ENCODE measurements at regions not wholly inside any gene's neighbourhood (a gene's known extent, or its start where the extent isn't known, plus 50 kb on each side); places are given as distances from the start of the nearest gene placed in this dataset.
"Not testable (repeated sequence)": the region's sequence is repeated elsewhere in the genome, so short reads cannot be mapped to it uniquely, and the experiment has no call there.

- WGBS, 2 experiments (ENCODE audit: low coverage in 1 of 2, low lambda C conversion rate in 2 of 2, missing lambda C conversion rate in 2 of 2) = 45 to 46% methylated on average over 3 of the region's 3 CpGs
- H3K4me1 ChIP-seq (ENCODE audit: insufficient read depth) = no peaks in the 10 kb centered on the region
- H3K4me3 ChIP-seq = no peak overlapping the region
- no peaks in the 10 kb centered on the region for H3K79me2 ChIP-seq (ENCODE audit: insufficient read depth)
- no peaks in the 10 kb centered on the region for H3K36me3 ChIP-seq (ENCODE audit: low read depth)
- H3K4me2 ChIP-seq (ENCODE audit: unreplicated experiment) = no peak overlapping the region
- no peaks in the 10 kb centered on the region for H3K27me3 ChIP-seq (replicated peaks; ENCODE audit: insufficient read depth)
- no peak overlapping the region for H3K9ac ChIP-seq
- no peaks in the 10 kb centered on the region for H3F3A ChIP-seq (ENCODE audit: insufficient read depth)
- H4K20me1 ChIP-seq (ENCODE audit: insufficient read depth) = no peaks in the 10 kb centered on the region
- in situ Hi-C loops (cut with MboI) = no loop called here
- no peak overlapping the region for H3K27ac ChIP-seq
- H2AFZ ChIP-seq = no peak overlapping the region
- no peaks in the 10 kb centered on the region for H3K9me2 ChIP-seq (ENCODE audit: insufficient read depth)
- H3K9me3 ChIP-seq (ENCODE audit: low read depth) = no peaks in the 10 kb centered on the region
- TF ChIP-seq EZH2phosphoT487 (IDR thresholded peaks at IDR 0.05; ENCODE audit: insufficient read depth, low read depth) (no peak), EZH2 (IDR thresholded peaks at IDR 0.05; ENCODE audit: insufficient read depth, poor library complexity, severe bottlenecking) (no peak)
- no peak for DNase-seq
Observed at GRCh38 chr5:89179731-89180130, 296.7 kb upstream of the MEF2C start.

DNA sequence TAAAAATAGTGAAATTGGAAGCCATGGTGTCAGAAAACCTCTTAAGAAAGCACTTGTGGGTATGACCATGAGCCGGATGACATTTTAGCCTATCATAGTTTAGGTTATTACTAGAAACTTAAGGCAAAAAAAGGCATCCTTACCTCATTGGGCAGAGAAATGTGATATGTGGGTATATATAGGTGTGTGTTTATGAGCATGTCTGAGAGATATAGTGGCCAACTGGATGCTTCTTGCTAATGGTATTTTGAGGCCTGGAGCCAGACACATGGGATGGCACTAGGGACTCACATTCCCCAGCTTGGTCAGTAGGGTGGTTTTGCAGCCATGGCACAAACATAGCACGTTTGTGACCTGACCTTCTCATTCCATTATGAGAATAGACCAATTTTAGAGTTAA lies 295.6 kb upstream of the MEF2C start:
- Histone ChIP-seq H2AFZ (no peak overlapping the region), H4K20me1 (ENCODE audit: insufficient read depth) (no peaks in the 10 kb centered on the region), H3K4me2 (ENCODE audit: unreplicated experiment) (no peak overlapping the region), H3K79me2 (ENCODE audit: insufficient read depth) (no peaks in the 10 kb centered on the region), H3K27ac (no peak overlapping the region), H3F3A (ENCODE audit: insufficient read depth) (no peaks in the 10 kb centered on the region), H3K4me3 (no peak overlapping the region), H3K27me3 (replicated peaks; ENCODE audit: insufficient read depth) (no peaks in the 10 kb centered on the region), H3K9me2 (ENCODE audit: insufficient read depth) (no peaks in the 10 kb centered on the region), H3K4me1 (ENCODE audit: insufficient read depth) (no peaks in the 10 kb centered on the region), H3K9ac (no peak overlapping the region), H3K9me3 (ENCODE audit: low read depth) (no peaks in the 10 kb centered on the region), H3K36me3 (ENCODE audit: low read depth) (no peaks in the 10 kb centered on the region)
- 53 to 61% methylated on average over 2 of the region's 2 CpGs for WGBS, 2 experiments (ENCODE audit: low coverage in 1 of 2, low lambda C conversion rate in 2 of 2, missing lambda C conversion rate in 2 of 2)
- no peak for DNase-seq
- TF ChIP-seq EZH2phosphoT487 (IDR thresholded peaks at IDR 0.05; ENCODE audit: insufficient read depth, low read depth) (no peak), EZH2 (IDR thresholded peaks at IDR 0.05; ENCODE audit: insufficient read depth, poor library complexity, severe bottlenecking) (no peak)
- in situ Hi-C loops (cut with MboI) = no loop called here

GRCh38 chr5:89173528-89173927 lies 290.5 kb upstream of the MEF2C start:
- Histone ChIP-seq H3K4me2 (ENCODE audit: unreplicated experiment) (no peak overlapping the region), H4K20me1 (ENCODE audit: insufficient read depth) (no peaks in the 10 kb centered on the region), H2AFZ (no peak overlapping the region), H3K9me3 (ENCODE audit: low read depth) (no peaks in the 10 kb centered on the region), H3K4me3 (no peak overlapping the region), H3K4me1 (ENCODE audit: insufficient read depth) (no peaks in the 10 kb centered on the region), H3K79me2 (ENCODE audit: insufficient read depth) (no peaks in the 10 kb centered on the region), H3K27me3 (replicated peaks; ENCODE audit: insufficient read depth) (no peaks in the 10 kb centered on the region), H3K9me2 (ENCODE audit: insufficient read depth) (no peaks in the 10 kb centered on the region), H3F3A (ENCODE audit: insufficient read depth) (no peaks in the 10 kb centered on the region), H3K27ac (no peak overlapping the region), H3K9ac (no peak overlapping the region), H3K36me3 (ENCODE audit: low read depth) (no peaks in the 10 kb centered on the region)
- in situ Hi-C loops (cut with MboI) = no loop called here
- 70 to 74% methylated on average over 1 of the region's 1 CpG for WGBS, 2 experiments (ENCODE audit: low coverage in 1 of 2, low lambda C conversion rate in 2 of 2, missing lambda C conversion rate in 2 of 2)
- TF ChIP-seq EZH2phosphoT487 (IDR thresholded peaks at IDR 0.05; ENCODE audit: insufficient read depth, low read depth) (no peak), EZH2 (IDR thresholded peaks at IDR 0.05; ENCODE audit: insufficient read depth, poor library complexity, severe bottlenecking) (no peak)
- no peak for DNase-seq

- Histone ChIP-seq H3K9me3 (ENCODE audit: low read depth) (no peaks in the 10 kb centered on the region), H3K9me2 (ENCODE audit: insufficient read depth) (no peaks in the 10 kb centered on the region), H3K79me2 (ENCODE audit: insufficient read depth) (no peaks in the 10 kb centered on the region), H3K9ac (no peak overlapping the region), H3K27ac (no peak overlapping the region), H3K27me3 (replicated peaks; ENCODE audit: insufficient read depth) (no peaks in the 10 kb centered on the region), H3K4me3 (no peak overlapping the region), H2AFZ (no peak overlapping the region), H4K20me1 (ENCODE audit: insufficient read depth) (no peaks in the 10 kb centered on the region), H3K4me1 (ENCODE audit: insufficient read depth) (no peaks in the 10 kb centered on the region), H3F3A (ENCODE audit: insufficient read depth) (no peaks in the 10 kb centered on the region), H3K36me3 (ENCODE audit: low read depth) (no peaks in the 10 kb centered on the region), H3K4me2 (ENCODE audit: unreplicated experiment) (no peak overlapping the region)
- DNase-seq = no peak
- no peak for TF ChIP-seq EZH2phosphoT487 (IDR thresholded peaks at IDR 0.05; ENCODE audit: insufficient read depth, low read depth)
- no peak for TF ChIP-seq EZH2 (IDR thresholded peaks at IDR 0.05; ENCODE audit: insufficient read depth, poor library complexity, severe bottlenecking)
- in situ Hi-C loops (cut with MboI) = no loop called here
- WGBS, 2 experiments (ENCODE audit: low coverage in 1 of 2, low lambda C conversion rate in 2 of 2, missing lambda C conversion rate in 2 of 2) = 73 to 75% methylated on average over 3 of the region's 3 CpGs
Observed at GRCh38 chr5:89168766-89169165, 285.8 kb upstream of the MEF2C start.

GRCh38 chr5:89164703-89165102 lies 281.7 kb upstream of the MEF2C start:
- H3K79me2 ChIP-seq (ENCODE audit: insufficient read depth); DNase-seq; H3K4me2 ChIP-seq (ENCODE audit: unreplicated experiment); H3K9me2 ChIP-seq (ENCODE audit: insufficient read depth); H3K4me3 ChIP-seq; H3K9me3 ChIP-seq (ENCODE audit: low read depth); H3K4me1 ChIP-seq (ENCODE audit: insufficient read depth); H3K27me3 ChIP-seq (replicated peaks; ENCODE audit: insufficient read depth); H3F3A ChIP-seq (ENCODE audit: insufficient read depth); H3K27ac ChIP-seq; H3K36me3 ChIP-seq (ENCODE audit: low read depth); H4K20me1 ChIP-seq (ENCODE audit: insufficient read depth); H2AFZ ChIP-seq; H3K9ac ChIP-seq; in situ Hi-C loops (cut with MboI): not testable (repeated sequence)
- 81 to 89% methylated on average over 2 of the region's 2 CpGs for WGBS, 2 experiments (ENCODE audit: low coverage in 1 of 2, low lambda C conversion rate in 2 of 2, missing lambda C conversion rate in 2 of 2)
